ENCODE measurements at regions not wholly inside any gene's neighbourhood (a gene's known extent, or its start where the extent isn't known, plus 50 kb on each side); places are given as distances from the start of the nearest gene placed in this dataset.

GRCh38 chr12:11581179-11581755 lies 68.2 kb upstream of the ETV6 start:
- no peak overlapping the region for H3K4me3 Mint-ChIP-seq
- H3K36me3 Mint-ChIP-seq: no peaks in the 10 kb centered on the region

GRCh38 chr12:11584221-11584855 lies 65.1 kb upstream of the ETV6 start:
- Mint-ChIP-seq H3K4me3 (no peak overlapping the region), H3K9me3 (ENCODE audit: low read depth) (no peaks in the 10 kb centered on the region), H3K36me3 (no peaks in the 10 kb centered on the region), H3K27me3 (peaks cover 23% of the 10 kb centered on the region), H3K27ac (no peak overlapping the region), H3K4me1 (peaks cover 6% of the 10 kb centered on the region)
- CTCF ChIA-PET: interaction anchor here (3.6 kb wide), 1 partner anchor 448 kb away, joined by 17 read pairs; no protein-coding TSS in a partner anchor
- no peak for ATAC-seq
- DNase-seq: no peak

More at GRCh38 chr12:11581179-11581755, 68.2 kb upstream of the ETV6 start:
- ATAC-seq (no peak), DNase-seq (peak; percentile 70)
- CTCF ChIA-PET: interaction anchor here (0.7 to 6.4 kb wide), 14 partner anchors 19 to 757 kb away, joined by 3 to 159 read pairs (median 3); no protein-coding TSS in a partner anchor
- Mint-ChIP-seq H3K27ac (no peak overlapping the region), H3K9me3 (ENCODE audit: low read depth) (no peaks in the 10 kb centered on the region), H3K4me1 (peaks cover 9% of the 10 kb centered on the region), H3K27me3 (peaks cover 28% of the 10 kb centered on the region)

DNA sequence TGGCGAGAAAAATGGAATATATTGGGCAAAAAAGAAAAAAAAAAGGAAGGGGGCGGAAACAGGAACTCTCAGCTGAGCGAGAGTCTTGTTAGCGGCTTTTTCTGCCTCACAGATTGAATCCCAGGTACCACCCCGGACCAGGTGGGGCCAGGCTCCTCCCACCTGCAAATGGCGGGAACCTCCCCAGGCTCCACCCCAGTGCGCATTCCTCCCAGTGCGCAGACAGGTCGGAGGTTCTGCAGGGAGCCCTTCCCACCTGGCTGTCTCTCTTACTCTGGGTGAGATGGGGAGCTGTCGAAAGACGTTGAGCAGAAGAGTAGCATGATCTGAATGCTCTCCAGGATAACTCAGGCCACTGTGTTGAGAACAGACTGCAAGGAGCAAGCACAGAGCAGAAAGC lies 57.0 kb upstream of the ETV6 start:
- no peaks in the 10 kb centered on the region for H3K9me3 Mint-ChIP-seq (ENCODE audit: low read depth)
- CTCF ChIA-PET: no interaction called here
- H3K27me3 Mint-ChIP-seq: peaks cover 5% of the 10 kb centered on the region
- DNase-seq (no peak), ATAC-seq (no peak)
- no peak overlapping the region for H3K27ac Mint-ChIP-seq
- H3K4me3 Mint-ChIP-seq: no peak overlapping the region
- H3K4me1 Mint-ChIP-seq: no peaks in the 10 kb centered on the region
- no peaks in the 10 kb centered on the region for H3K36me3 Mint-ChIP-seq

DNA sequence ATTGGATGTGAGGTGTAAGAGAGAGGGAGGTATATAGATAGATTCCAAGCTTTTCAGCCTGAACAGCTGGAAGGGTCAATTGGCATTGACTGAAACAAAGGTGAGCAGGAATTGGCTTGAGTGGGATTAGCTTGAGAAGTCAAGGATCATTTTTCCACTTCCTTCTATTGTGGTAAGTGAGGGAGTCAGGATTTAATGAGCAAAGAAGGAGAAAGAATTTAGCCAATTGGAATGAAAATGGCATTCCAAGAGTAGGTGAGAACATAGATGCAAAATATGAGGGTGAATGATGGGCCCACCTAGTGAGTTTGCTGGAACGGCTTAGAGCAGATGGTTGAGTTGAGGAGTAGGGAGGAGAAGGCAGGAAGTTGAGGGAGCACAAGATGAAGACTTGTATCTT lies 56.5 kb upstream of the ETV6 start:
- Mint-ChIP-seq H3K9me3 (ENCODE audit: low read depth) (no peaks in the 10 kb centered on the region), H3K4me3 (no peak overlapping the region), H3K4me1 (no peaks in the 10 kb centered on the region), H3K27me3 (peaks cover 9% of the 10 kb centered on the region), H3K27ac (no peak overlapping the region), H3K36me3 (no peaks in the 10 kb centered on the region)
- ATAC-seq (no peak), DNase-seq (no peak)
- CTCF ChIA-PET: no interaction called here

- no peak overlapping the region for H3K4me3 Mint-ChIP-seq
- DNase-seq (no peak), ATAC-seq (no peak)
- no peak overlapping the region for H3K27ac Mint-ChIP-seq
- peaks cover 9% of the 10 kb centered on the region for H3K27me3 Mint-ChIP-seq
- H3K9me3 Mint-ChIP-seq (ENCODE audit: low read depth): no peaks in the 10 kb centered on the region
- H3K4me1 Mint-ChIP-seq: no peaks in the 10 kb centered on the region
- CTCF ChIA-PET: interaction anchor here (1.8 kb wide), 1 partner anchor 438 kb away, joined by 4 read pairs; no protein-coding TSS in a partner anchor
- H3K36me3 Mint-ChIP-seq: no peaks in the 10 kb centered on the region
Observed at GRCh38 chr12:11595080-11595479, 54.4 kb upstream of the ETV6 start.

GRCh38 chr12:11596141-11596540 lies 53.3 kb upstream of the ETV6 start:
- H3K9me3 Mint-ChIP-seq (ENCODE audit: low read depth): no peaks in the 10 kb centered on the region
- CTCF ChIA-PET: no interaction called here
- H3K36me3 Mint-ChIP-seq: no peaks in the 10 kb centered on the region

DNA sequence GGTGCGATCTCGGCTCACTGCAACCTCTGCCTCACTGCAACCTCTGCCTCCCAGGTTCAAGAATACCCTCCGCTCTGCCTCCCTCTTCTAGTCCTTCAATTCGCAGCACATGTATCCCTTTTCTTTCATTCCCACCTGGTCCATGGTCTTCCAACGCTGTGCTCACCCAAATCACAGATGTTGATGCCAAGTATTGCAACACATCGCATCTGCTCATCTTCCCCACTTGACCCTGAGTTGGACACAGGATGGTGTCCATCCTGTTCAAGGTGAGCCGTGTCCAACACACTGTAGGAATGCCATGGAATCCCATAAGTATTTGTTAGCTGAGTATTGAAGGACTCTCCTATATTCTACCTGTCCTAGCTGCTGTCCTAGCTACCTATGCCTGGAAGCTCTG lies 50.6 kb upstream of the ETV6 start:
- H3K4me3 Mint-ChIP-seq: no peak overlapping the region

More at GRCh38 chr12:11596141-11596540, 53.3 kb upstream of the ETV6 start:
- Mint-ChIP-seq H3K27me3 (peaks cover 8% of the 10 kb centered on the region), H3K4me1 (no peaks in the 10 kb centered on the region), H3K27ac (no peak overlapping the region), H3K4me3 (no peak overlapping the region)
- ATAC-seq (no peak), DNase-seq (no peak)

More for the DNA sequence above, 50.6 kb upstream of the ETV6 start:
- ATAC-seq (no peak), DNase-seq (no peak)
- Mint-ChIP-seq H3K27me3 (peaks cover 7% of the 10 kb centered on the region), H3K4me1 (no peaks in the 10 kb centered on the region), H3K9me3 (ENCODE audit: low read depth) (no peaks in the 10 kb centered on the region), H3K36me3 (no peaks in the 10 kb centered on the region), H3K27ac (no peak overlapping the region)
- CTCF ChIA-PET: no interaction called here
